Erythroblast (primary cell): ENCODE measurements at regions not wholly inside any gene's neighbourhood (a gene's known extent, or its start where the extent isn't known, plus 50 kb on each side); places are given as distances from the start of the nearest gene placed in this dataset.

Experiments used
- GATA1 ChIP-seq: IDR thresholded peaks from 2 replicates; pipeline ENCODE4 v1.6.1; 2011; ENCODE audit warnings: low read depth, mild to moderate bottlenecking, control low read depth, low read length, moderate library complexity
- POLR2A ChIP-seq: IDR thresholded peaks from 2 replicates; pipeline ENCODE4 v1.6.1; 2011; ENCODE audit warnings: mild to moderate bottlenecking, low read length

GRCh38 chr5:53298841-53299240 lies 181.6 kb upstream of the FST start:
- TF ChIP-seq POLR2A (no peak), GATA1 (no peak)
